GM12878 (cell line): ENCODE measurements at regions not wholly inside any gene's neighbourhood (a gene's known extent, or its start where the extent isn't known, plus 50 kb on each side); places are given as distances from the start of the nearest gene placed in this dataset.
"Not testable (repeated sequence)": the region's sequence is repeated elsewhere in the genome, so short reads cannot be mapped to it uniquely, and the experiment has no call there.

Source experiments
- ATAC-seq: fragments of 200-7000 bp; cut with Tn5 transposase; 3 replicates; pipeline ENCODE4 v1.9.1; 2020; ENCODE audit warnings: mild to moderate bottlenecking, moderate library complexity
- BruUV-seq: library from RNA; stranded (reverse); fragments of 400-500 nt; replicated peaks from 2 replicates; lab custom pipeline; 2021; lab: Mats Ljungman, UMichigan
- CTCF ChIA-PET: fragments of 300-600 bp; sonication (Branson Sonifier 250); formaldehyde crosslinking; extraction: SDS; loops from one replicate; lab custom pipeline; 2021; ENCODE audit warnings: inconsistent platforms; lab: Yijun Ruan, JAX
- POLR2A ChIA-PET: fragments of 350-600 bp; formaldehyde crosslinking; extraction: SDS; loops from one replicate; lab custom pipeline; 2021; ENCODE audit warnings: inconsistent platforms; lab: Charles Lee
- RAD21 ChIA-PET: fragments of 300-600 bp; sonication (Branson Sonifier 250); formaldehyde crosslinking; loops from one replicate; lab custom pipeline; 2023; ENCODE audit warnings: antibody characterized with exemption; ENCODE audit not compliant: unreplicated experiment; lab: Charles Lee
- SMC1A ChIA-PET: fragments of 300-600 bp; sonication (Branson Sonifier 250); formaldehyde crosslinking; loops from one replicate; lab custom pipeline; 2023; ENCODE audit not compliant: unreplicated experiment, uncharacterized antibody; lab: Charles Lee
- DNase-seq: peaks from one replicate; pipeline ENCODE4 v3.0.0-alpha.2; 2011; ENCODE audit warnings: low read depth, low spot score
- FAIRE-seq: peaks from 3 replicates; lab custom pipeline; 2011; peaks lifted over from hg19 to GRCh38; lab: Jason Lieb, UNC
- H2AFZ ChIP-seq: 2 replicates; pipeline ENCODE4 v1.6.0; 2011; ENCODE audit warnings: low read depth, low read length, control low read depth; ENCODE audit not compliant: control insufficient read depth
- H3K27ac ChIP-seq: 2 replicates; pipeline ENCODE4 v1.5.1; 2011; ENCODE audit warnings: control low read depth; ENCODE audit not compliant: control insufficient read depth, insufficient read depth
- H3K27me3 ChIP-seq, 2 experiments: replicated peaks in 1 of 2; 2 replicates each; pipeline versions ENCODE4 v1.6.0 to v1.6.1; 2011; ENCODE audit warnings: low read length in 1 of 2; ENCODE audit not compliant: control insufficient read depth in 2 of 2, insufficient read depth in 2 of 2
- H3K36me3 ChIP-seq, 2 experiments: 2 replicates each; pipeline ENCODE4 v1.5.1; 2011; ENCODE audit warnings: low read length in 1 of 2; ENCODE audit not compliant: control insufficient read depth in 2 of 2, insufficient read depth in 2 of 2
- H3K4me1 ChIP-seq: 2 replicates; pipeline ENCODE4 v1.6.1; 2011; ENCODE audit warnings: mild to moderate bottlenecking, low read length, moderate library complexity, mixed read lengths; ENCODE audit not compliant: control insufficient read depth, insufficient read depth
- H3K4me2 ChIP-seq: 2 replicates; pipeline ENCODE4 v1.6.0; 2011; ENCODE audit warnings: control low read depth; ENCODE audit not compliant: control insufficient read depth, insufficient read depth
- H3K4me3 ChIP-seq: fragments of 200-600 bp; sonication (generic); 2 replicates; pipeline ENCODE4 v1.5.1; 2016
- H3K79me2 ChIP-seq: 2 replicates; pipeline ENCODE4 v1.6.0; 2011; ENCODE audit warnings: low read length; ENCODE audit not compliant: control insufficient read depth, insufficient read depth
- H3K9ac ChIP-seq: 2 replicates; pipeline ENCODE4 v1.8.0; 2011; ENCODE audit warnings: low read length, control low read depth, mixed read lengths; ENCODE audit not compliant: control insufficient read depth, insufficient read depth
- H3K9me3 ChIP-seq: replicated peaks from 3 replicates; pipeline ENCODE4 v1.5.1; 2011; ENCODE audit warnings: mild to moderate bottlenecking, low read length; ENCODE audit not compliant: control insufficient read depth, insufficient read depth
- H4K20me1 ChIP-seq: 2 replicates; pipeline ENCODE4 v1.6.0; 2011; ENCODE audit not compliant: control insufficient read depth, insufficient read depth
- RELB ChIP-seq: fragments of 450-650 bp; IDR thresholded peaks from 2 replicates; pipeline ENCODE4 v1.6.1; 2017; ENCODE audit warnings: low read depth, mild to moderate bottlenecking, moderate library complexity
- WGBS: methylation state at CpG from one replicate; pipeline ENCODE4 v1.1.6; 2016; ENCODE audit warnings: low lambda C conversion rate; ENCODE audit not compliant: insufficient replicate concordance, insufficient coverage; ENCODE audit errors: missing lambda C conversion rate; 5-methylcytosine and 5-hydroxymethylcytosine counted together
- in situ Hi-C: fragments of 300-500 bp; cut with MboI; formaldehyde crosslinking; loops from 9 replicates; pipeline ENCODE4 v1.14.3; 2018; ENCODE audit warnings: mixed read lengths
- intact Hi-C: fragments of 100-400 bp; cut with micrococcal nuclease; formaldehyde crosslinking; loops from one replicate; pipeline ENCODE4 v1.14.2; 2022; ENCODE audit not compliant: unreplicated experiment
- TF ChIP-seq, protein P1 (sequence below): fragments of 450-650 bp; IDR thresholded peaks from 2 replicates; pipeline ENCODE4 v1.6.1; 2017; ENCODE audit warnings: mild to moderate bottlenecking, moderate library complexity

DNA sequence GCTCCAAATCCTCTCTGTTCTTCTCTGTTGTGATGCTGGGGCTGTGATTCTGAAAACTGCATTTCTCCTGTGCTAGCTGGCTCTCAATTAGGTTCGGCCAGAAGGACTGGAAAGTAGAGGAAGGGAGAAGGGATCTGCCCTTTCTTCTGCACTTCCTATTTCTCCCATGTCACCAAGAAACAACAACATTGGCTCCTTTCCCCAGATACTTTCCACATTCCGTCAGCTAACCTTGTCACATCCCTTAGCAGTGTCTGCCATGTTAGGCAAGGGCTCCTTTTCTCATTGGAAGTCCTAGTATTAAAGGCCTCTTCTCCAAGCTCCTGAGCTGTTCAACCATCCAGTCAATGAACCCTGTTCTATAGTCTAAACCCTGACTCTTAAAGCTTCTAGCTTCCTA lies 171.1 kb downstream of the ZNF621 start (continued):
- TF ChIP-seq RELB = no peak

GRCh38 chr3:40698611-40699010 lies 173.9 kb downstream of the ZNF621 start:
- CTCF ChIA-PET, H3K79me2 ChIP-seq: not testable (repeated sequence)

DNA sequence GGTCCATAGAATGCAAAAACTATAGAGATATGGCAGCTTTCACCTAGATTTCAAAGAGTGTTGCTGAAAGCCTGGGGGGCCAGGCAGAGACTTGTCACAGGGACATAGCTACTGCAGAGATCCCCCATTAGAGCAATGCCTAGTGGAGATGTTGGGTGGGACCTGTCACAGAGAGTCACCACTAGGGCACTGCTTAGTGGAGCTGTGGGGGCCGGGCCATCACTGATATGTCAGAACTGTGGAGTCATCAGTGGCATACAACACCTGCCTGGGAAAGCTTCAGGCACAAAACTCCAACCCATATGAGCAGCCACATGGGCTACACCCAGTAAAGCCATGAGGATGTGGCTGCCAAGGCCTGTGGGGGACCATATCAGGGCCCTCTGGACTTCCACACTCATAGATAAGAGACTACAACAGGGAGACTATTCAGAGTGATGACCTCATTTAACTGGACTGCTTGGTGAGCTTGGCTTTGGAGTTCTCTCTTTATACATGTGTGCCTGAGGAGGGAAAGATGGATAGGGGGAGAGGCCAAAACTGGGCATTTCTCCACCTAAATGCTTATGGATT lies 176.3 kb downstream of the ZNF621 start:
- ATAC-seq (no peak), DNase-seq (no peak), FAIRE-seq (no peak)
- Histone ChIP-seq H3K27ac (no peak overlapping the region), H3K27me3 (no peaks in the 10 kb centered on the region; a peak in 1 of 4 replicates), H3K4me2 (no peak overlapping the region), H2AFZ (no peak overlapping the region), H4K20me1 (no peaks in the 10 kb centered on the region), H3K9ac (no peak overlapping the region), H3K9me3 (no peaks in the 10 kb centered on the region; the same call in 2 of the 3 replicates), H3K4me3 (no peak overlapping the region), H3K36me3 (no peaks in the 10 kb centered on the region), H3K4me1 (no peaks in the 10 kb centered on the region), H3K79me2 (no peaks in the 10 kb centered on the region)
- ChIA-PET SMC1A (interaction anchor here (0.7 kb wide), 1 partner anchor 812 kb away, joined by 3 read pairs; no protein-coding TSS in a partner anchor), POLR2A (no interaction called here), RAD21 (no interaction called here), CTCF (no interaction called here)
- WGBS = 36% methylated on average over 1 of the region's 1 CpG
- intact Hi-C loops = no loop called here
- in situ Hi-C loops = no loop called here
- TF ChIP-seq, protein P1, sequence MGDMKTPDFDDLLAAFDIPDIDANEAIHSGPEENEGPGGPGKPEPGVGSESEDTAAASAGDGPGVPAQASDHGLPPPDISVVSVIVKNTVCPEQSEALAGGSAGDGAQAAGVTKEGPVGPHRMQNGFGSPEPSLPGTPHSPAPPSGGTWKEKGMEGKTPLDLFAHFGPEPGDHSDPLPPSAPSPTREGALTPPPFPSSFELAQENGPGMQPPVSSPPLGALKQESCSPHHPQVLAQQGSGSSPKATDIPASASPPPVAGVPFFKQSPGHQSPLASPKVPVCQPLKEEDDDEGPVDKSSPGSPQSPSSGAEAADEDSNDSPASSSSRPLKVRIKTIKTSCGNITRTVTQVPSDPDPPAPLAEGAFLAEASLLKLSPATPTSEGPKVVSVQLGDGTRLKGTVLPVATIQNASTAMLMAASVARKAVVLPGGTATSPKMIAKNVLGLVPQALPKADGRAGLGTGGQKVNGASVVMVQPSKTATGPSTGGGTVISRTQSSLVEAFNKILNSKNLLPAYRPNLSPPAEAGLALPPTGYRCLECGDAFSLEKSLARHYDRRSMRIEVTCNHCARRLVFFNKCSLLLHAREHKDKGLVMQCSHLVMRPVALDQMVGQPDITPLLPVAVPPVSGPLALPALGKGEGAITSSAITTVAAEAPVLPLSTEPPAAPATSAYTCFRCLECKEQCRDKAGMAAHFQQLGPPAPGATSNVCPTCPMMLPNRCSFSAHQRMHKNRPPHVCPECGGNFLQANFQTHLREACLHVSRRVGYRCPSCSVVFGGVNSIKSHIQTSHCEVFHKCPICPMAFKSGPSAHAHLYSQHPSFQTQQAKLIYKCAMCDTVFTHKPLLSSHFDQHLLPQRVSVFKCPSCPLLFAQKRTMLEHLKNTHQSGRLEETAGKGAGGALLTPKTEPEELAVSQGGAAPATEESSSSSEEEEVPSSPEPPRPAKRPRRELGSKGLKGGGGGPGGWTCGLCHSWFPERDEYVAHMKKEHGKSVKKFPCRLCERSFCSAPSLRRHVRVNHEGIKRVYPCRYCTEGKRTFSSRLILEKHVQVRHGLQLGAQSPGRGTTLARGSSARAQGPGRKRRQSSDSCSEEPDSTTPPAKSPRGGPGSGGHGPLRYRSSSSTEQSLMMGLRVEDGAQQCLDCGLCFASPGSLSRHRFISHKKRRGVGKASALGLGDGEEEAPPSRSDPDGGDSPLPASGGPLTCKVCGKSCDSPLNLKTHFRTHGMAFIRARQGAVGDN = no peak
- no TSS peak for BruUV-seq

More at GRCh38 chr3:40698611-40699010, 173.9 kb downstream of the ZNF621 start:
- H3K4me2 ChIP-seq, H3K4me3 ChIP-seq, RAD21 ChIA-PET, BruUV-seq, ATAC-seq, DNase-seq, intact Hi-C loops, H2AFZ ChIP-seq, H3K4me1 ChIP-seq, H3K27me3 ChIP-seq, H4K20me1 ChIP-seq, FAIRE-seq, POLR2A ChIA-PET, H3K9me3 ChIP-seq, in situ Hi-C loops, H3K36me3 ChIP-seq, H3K27ac ChIP-seq, H3K9ac ChIP-seq: not testable (repeated sequence)
- SMC1A ChIA-PET = interaction anchor here (0.7 to 1.5 kb wide), 2 partner anchors 14 to 72 kb away, joined by 3 to 4 read pairs; no protein-coding TSS in a partner anchor
